ENCODE measurements at regions not wholly inside any gene's neighbourhood (a gene's known extent, or its start where the extent isn't known, plus 50 kb on each side); places are given as distances from the start of the nearest gene placed in this dataset.

DNA sequence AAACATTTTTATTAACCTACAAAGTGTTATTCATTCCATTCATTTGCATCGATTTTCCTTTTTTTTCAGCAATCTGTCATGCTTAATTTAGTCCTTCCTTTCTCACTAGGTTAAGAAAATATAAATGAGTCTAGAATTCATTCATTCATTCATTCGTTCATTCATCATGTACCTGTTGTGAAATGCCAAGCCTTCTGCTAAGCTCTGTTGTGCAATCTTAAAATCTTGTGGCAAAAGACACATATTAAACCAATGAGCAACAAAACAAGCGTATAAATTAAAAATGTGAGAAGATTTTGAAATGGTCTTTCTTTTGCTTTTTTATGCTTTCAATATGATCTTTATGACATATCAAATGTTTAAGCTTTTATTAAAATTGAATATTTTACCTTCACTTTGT, 88.6 kb upstream of the MAD2L1 start:
- no peak for TF ChIP-seq POLR2A (IDR thresholded peaks at IDR 0.05)
- TF ChIP-seq CTCF (IDR thresholded peaks at IDR 0.05) = no peak
